NCI-H2227 treated with DMSO at 0.1 percent for 48 hours (cell line): ENCODE measurements at regions not wholly inside any gene's neighbourhood (a gene's known extent, or its start where the extent isn't known, plus 50 kb on each side); places are given as distances from the start of the nearest gene placed in this dataset.

Source experiments
- DNase-seq: peaks from one replicate; lab custom pipeline; 2025; lab: John Stamatoyannopoulos, UW

DNA sequence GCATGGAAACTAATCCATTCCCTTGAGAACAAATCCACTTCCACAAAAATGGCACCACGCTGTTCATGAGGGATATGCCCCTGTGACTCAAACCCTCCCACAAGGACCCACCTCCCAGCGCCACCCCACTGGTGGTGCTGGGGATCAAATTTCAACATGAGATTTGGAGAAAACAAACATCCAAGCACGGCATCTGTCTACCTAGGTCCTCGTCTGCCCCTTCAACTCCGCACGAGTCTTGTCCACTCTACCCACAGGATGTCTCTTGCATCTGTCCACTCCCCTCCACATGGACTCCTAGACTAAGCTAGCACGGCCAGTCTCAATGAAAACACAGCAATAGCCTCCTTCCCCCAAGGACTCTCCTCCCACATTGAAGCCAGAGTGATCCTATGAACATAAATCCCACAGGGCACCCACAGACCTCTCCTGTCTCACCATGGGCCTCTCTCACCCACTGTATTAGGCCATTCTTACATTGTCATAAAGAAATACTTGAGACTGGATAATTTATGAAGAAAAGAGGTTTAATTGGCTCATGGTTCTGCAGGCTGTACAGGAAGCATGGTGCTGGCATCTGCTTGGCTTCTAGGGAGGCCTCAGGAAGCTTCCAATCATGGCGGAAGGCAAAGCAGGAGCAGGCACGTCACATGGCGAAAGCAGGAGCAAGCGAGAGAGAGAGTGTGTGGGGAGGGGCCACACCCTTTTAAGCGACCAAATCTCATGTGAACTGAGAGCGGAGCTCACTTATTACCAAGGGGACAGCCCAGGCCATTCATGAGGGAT lies 101.4 kb downstream of the TOMM20 start:
- no peak for DNase-seq

GRCh38 chr1:235025422-235025984 lies 103.1 kb downstream of the TOMM20 start:
- no peak for DNase-seq

- DNase-seq = no peak
Observed at GRCh38 chr1:235024711-235025421, 103.8 kb downstream of the TOMM20 start.

DNA sequence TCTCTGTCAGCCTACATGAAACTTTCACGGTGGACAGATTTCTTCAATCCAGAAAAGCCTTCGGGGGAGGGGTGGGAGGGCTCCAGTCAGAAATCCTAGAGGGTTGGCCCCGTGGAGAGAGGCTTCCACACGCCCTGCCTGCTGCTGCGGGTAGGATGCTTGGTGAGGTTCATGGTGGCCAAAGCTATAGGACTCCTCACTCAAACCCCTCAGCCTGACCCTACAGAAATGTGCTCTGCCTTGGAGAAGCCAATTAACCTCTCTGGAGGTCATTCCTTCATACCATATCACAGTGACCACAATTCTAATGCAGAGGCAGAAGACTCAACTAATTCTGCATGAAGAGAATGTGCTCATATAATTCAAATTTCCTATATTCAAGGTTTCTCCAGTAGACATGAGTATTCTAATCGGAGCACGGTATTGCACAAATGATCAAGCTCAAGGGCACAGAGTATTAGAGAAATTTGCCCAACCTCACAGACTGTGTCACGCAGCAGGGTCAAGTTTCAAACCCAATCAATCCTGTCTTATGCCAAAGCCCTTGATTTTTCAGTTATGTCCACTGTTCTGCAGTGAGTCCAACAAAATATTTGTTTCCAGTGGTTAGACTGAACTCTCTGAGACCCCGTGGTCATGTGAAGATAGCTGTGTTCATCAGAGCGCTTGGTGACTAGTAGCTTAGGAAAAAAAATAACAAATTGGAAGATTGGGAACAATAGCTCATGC lies 104.8 kb downstream of the TOMM20 start:
- no peak for DNase-seq

DNA sequence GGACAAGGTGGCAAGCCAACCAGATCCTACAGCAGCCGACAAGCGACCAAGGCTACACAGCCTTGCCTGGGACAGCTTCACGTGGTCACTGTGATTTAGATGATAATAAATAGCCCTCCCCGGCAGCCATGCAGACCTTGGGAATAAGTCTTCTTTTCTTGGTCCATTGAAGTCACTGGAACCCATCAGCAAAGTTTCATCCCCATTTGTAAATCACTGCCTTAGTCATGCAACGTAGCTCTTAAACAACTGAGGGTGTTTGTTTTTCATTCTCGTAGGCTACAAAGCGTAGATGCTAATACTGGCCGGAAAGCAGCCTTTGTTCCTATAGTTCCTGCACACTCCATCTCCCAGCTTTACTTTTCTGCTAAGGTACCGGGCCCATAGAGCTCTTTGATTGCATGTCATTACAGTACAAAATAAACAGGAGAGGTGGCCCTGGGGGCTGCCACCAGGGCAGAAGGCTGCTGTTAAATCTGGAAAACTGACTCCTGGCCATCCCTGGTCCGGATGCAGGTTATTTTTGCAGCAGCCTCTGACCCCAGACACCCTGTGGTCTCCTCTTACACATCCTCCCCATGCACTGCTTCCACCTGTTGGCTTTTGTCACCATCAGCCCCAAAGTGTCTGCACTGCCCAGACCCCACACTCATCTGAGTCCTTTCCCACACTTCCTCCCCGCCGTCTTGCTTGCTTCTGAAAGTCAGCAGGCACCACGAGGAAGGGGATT lies 105.5 kb downstream of the TOMM20 start:
- no peak for DNase-seq

- DNase-seq = no peak
Observed at GRCh38 chr1:235022341-235022980, 106.2 kb downstream of the TOMM20 start.

DNA sequence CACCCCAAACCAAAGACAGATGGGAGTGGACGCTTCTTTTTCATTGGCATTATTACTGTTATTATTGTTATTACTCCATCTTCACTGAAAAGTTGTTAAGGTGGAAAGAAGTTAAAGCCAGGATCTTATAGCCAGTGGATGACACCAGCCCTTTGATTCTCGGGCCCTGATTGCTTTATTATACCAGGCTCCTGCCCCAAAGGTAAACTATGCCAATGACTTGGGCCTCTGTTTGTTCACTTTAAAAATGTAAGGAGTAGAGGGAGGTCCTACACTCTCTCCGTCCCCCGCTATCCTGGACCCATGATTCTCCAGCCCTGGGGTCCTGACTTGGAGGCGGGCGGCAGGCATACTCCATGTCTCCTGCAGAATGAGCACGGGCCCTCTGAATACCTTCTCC lies 106.8 kb downstream of the TOMM20 start:
- no peak for DNase-seq

DNA sequence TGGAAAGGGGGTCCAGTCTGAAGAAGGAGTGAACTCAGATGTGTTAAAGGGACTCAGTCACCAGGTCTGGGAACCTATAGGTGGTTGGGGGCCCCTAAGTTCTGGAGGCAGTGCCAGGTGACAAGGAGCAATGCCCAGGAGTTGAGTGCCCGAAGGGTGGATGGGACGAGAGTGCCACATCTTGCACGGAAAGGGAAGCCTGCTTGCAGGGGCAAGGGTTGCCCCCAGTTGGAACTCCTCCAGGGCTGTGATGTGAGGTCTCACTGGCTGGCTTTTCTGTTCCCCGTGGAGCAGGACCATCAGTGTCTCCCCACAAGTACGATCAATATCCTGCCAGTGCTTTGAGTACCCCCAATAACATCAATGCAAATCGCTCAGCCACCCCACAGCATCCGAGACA lies 107.3 kb downstream of the TOMM20 start:
- no peak for DNase-seq

GRCh38 chr1:235019961-235020360 lies 108.7 kb downstream of the TOMM20 start:
- no peak for DNase-seq

DNA sequence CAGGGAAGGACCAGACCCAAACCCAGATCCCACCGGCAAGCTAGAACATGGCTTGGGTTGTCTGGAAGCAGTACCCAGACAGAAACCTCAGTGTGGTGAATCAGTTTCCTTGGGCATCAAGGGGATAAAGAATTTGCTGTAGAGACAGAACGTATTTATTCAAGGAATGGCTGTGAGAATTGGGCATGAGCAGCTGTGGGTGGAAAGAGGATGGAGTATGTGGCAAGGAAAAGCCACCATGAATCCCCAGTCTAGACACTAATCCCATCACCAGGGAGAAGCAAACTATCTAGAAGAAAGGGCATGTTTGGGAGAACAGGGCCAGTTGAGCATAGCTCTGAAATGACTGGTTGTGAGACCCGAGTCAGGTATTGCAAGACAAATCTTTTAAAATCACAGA lies 109.2 kb downstream of the TOMM20 start:
- no peak for DNase-seq

- DNase-seq = no peak
Observed at GRCh38 chr1:235018720-235019444, 109.8 kb downstream of the TOMM20 start.

DNA sequence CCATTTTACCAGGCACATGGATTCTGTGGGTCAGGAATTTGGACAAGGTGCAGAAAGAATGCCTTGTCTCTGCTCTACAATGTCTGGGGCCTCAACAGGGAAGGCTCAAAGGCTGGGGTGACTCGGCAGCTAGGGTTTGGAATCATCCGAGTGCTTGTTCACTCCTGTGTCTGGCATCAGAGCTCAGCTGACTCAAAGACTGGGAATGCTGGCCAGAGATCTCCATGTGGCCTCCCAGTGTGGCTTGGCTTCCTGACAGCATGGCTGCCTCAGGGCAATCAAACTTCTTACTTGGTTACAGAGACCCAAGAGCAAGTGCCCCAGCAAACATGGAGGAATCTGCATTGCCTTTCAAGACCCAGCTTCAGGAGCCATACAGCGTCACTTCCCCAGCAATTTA lies 110.5 kb downstream of the TOMM20 start:
- DNase-seq = no peak

DNA sequence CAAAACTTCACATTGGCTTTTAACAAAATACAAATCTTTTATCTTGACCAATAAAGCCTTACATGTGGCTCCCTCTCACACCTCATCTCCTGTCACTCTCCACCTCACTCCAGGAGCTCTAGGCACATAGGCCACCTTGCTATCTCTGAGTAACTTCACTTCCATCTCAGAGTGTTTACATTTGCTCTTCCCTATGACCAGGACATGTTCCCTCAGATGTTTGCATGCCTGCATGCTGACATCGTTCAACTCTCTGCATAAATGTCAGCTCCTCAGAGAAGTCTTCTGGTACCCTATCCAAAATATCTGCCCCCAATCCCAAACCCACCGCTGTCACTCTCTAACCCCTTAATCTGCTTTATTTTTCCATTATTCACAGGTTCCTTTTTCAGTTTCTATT lies 110.9 kb downstream of the TOMM20 start:
- no peak for DNase-seq

GRCh38 chr1:235017191-235017590 lies 111.4 kb downstream of the TOMM20 start:
- DNase-seq = no peak

- no peak for DNase-seq
Observed at GRCh38 chr1:235015291-235015985, 113.2 kb downstream of the TOMM20 start.

DNA sequence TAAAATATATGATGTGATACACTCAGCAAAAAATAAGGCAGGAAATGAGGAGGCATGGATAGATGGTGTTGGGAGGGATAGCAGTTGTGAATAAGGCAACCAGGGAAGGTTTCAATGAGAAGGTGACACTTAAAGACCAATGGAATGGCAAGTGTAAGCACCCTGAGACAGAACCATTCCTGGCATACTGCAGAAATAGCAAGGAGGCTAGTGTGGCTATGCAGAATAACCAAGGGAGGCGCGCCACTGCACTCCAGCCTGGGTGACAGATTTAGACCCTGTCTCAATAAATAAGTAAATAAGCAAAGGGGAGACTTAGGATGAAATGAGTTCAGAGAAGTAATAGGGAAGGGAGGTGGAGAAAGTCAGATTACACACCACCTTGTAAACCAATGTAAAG lies 113.9 kb downstream of the TOMM20 start:
- no peak for DNase-seq

DNA sequence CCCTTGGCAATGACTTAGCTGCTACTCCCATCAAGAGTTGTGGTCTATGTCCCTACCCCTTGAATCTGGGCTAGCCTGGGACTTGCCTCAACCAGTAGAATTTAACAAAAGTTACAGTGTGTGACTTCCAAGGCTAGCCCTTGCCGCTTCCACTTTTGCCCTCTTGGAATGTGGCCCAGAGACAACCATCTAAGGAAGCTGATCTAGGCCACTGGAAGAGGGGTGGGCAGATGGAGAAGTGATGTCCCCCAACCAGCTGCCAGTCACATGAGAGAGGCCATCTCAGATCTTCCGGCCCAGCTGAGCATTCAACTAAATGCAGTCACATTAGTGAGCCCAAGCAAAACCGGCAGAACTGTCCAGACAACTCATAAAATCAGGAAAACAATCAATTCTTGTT lies 115.1 kb downstream of the TOMM20 start:
- no peak for DNase-seq

DNA sequence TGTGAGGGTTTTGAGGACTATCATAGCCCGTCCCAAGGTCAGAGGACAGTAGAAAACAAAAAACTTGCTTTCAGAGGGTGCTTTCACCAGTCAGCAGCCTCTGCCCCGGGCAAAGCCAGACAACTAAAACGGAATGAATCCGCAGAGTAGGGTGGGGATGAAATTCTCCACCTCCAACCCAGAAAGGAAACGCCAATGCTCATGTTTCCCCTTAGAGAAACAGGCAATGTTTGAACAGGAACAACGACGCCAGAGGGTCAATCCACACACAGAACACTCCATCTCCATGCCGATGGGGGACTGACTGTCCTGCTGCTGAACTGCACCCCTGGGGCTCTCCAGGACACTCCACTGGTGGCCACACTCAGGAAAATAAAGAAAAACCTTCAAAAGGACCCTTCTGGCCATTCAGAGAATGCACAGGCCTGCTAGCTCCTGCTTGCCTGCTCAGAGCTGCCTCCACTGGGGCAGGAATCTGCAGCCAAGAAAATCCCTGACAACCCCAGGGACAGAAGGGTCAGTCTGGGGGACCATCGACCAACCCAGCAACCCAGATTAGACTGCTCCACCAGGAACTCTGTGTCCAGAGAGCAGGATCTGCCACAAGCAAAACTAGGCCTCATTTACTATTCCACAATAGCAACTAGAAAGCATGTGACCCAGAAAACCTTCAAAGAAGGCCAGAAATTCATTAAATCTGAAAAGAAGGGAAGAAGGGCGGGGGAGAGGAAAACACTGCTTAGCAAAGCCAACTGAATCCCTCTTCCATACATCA lies 116.0 kb downstream of the TOMM20 start:
- no peak for DNase-seq
